Thyroid gland (tissue), 4 donors: ENCODE measurements at regions not wholly inside any gene's neighbourhood (a gene's known extent, or its start where the extent isn't known, plus 50 kb on each side); places are given as distances from the start of the nearest gene placed in this dataset.

ENCODE experiments used
- DNase-seq, 2 donors: peaks; one replicate each; pipeline ENCODE4 v3.0.0-alpha.2; 2019
- H3K27ac ChIP-seq, 3 donors: fragments of 200-600 bp; sonication (generic); 1 replicate in 2 of 3; 2 replicates in 1 of 3; pipeline ENCODE4 v1.5.1; 2016 to 2019; ENCODE audit warnings: mild to moderate bottlenecking in 1 of 3, moderate library complexity in 1 of 3
- H3K27me3 ChIP-seq: fragments of 200-600 bp; sonication (generic); one replicate; pipeline ENCODE4 v1.5.1; 2019
- H3K36me3 ChIP-seq, 2 donors: fragments of 200-600 bp; sonication (generic); one replicate each; pipeline ENCODE4 v1.5.1; 2016 to 2019
- H3K4me1 ChIP-seq, 2 donors: fragments of 200-600 bp; sonication (generic); one replicate each; pipeline ENCODE4 v1.5.1; 2017 to 2019
- H3K4me3 ChIP-seq, 3 donors: fragments of 200-600 bp; sonication (generic); replicated peaks in 1 of 3; 1 replicate in 2 of 3; 2 replicates in 1 of 3; pipeline ENCODE4 v1.5.1; 2016; ENCODE audit warnings: mild to moderate bottlenecking in 1 of 3
- H3K9me3 ChIP-seq: fragments of 200-600 bp; sonication (generic); one replicate; pipeline ENCODE4 v1.5.1; 2017
- CTCF ChIP-seq, 6 experiments: fragments of 200-600 bp in 3 of 6; fragments of 450-650 bp in 3 of 6; sonication (generic) in 3 of 6; IDR thresholded peaks; one replicate each; pipeline ENCODE4 v1.5.1; 2016 to 2019; ENCODE audit warnings: antibody characterized with exemption in 6 of 6, mild to moderate bottlenecking in 2 of 6, inconsistent platforms in 1 of 6, moderate library complexity in 1 of 6
- POLR2A ChIP-seq, 2 donors: fragments of 450-650 bp; IDR thresholded peaks; one replicate each; pipeline ENCODE4 v1.6.1; 2017; ENCODE audit warnings: antibody characterized with exemption in 2 of 2, mild to moderate bottlenecking in 2 of 2, moderate library complexity in 1 of 2
- WGBS, 2 donors: methylation state at CpG; one replicate each; pipeline ENCODE4 v1.1.5; 2017; 5-methylcytosine and 5-hydroxymethylcytosine counted together
- intact Hi-C: fragments of 100-400 bp; cut with DNase I; formaldehyde crosslinking; loops from one replicate; pipeline ENCODE4 v1.15.1; 2023

- DNase-seq = no peak
- Histone ChIP-seq H3K4me1 (peaks cover 0 to 8% of the 10 kb centered on the region in 2 donors), H3K36me3 (no peaks in the 10 kb centered on the region), H3K9me3 (no peaks in the 10 kb centered on the region), H3K27me3 (no peaks in the 10 kb centered on the region), H3K27ac (no peak overlapping the region), H3K4me3 (no peak overlapping the region)
- intact Hi-C loops = no loop called here
- 98 to 100% methylated on average over 2 of the region's 2 CpGs for WGBS, 2 donors
- TF ChIP-seq CTCF (IDR thresholded peaks at IDR 0.05) = no peak
- TF ChIP-seq POLR2A (IDR thresholded peaks at IDR 0.05) = no peak
Measured at GRCh38 chr2:45282646-45283045, 273.4 kb upstream of the SIX2 start.

GRCh38 chr2:45281311-45281710, 272.1 kb upstream of the SIX2 start:
- no peaks in the 10 kb centered on the region for H3K27me3 ChIP-seq
- no peak for DNase-seq
- TF ChIP-seq POLR2A (IDR thresholded peaks at IDR 0.05) (no peak), CTCF (IDR thresholded peaks at IDR 0.05) (no peak)
- H3K36me3 ChIP-seq = no peaks in the 10 kb centered on the region
- no peaks in the 10 kb centered on the region for H3K4me1 ChIP-seq
- intact Hi-C loops = no loop called here
- no peaks in the 10 kb centered on the region for H3K9me3 ChIP-seq
- 84 to 93% methylated on average over 6 to 7 of the region's 7 CpGs for WGBS, 2 donors
- no peak overlapping the region for H3K27ac ChIP-seq
- H3K4me3 ChIP-seq = no peak overlapping the region

GRCh38 chr2:45280794-45281193, 271.5 kb upstream of the SIX2 start:
- no peak for DNase-seq
- no peak overlapping the region for H3K4me3 ChIP-seq
- no peaks in the 10 kb centered on the region for H3K27me3 ChIP-seq
- H3K9me3 ChIP-seq = no peaks in the 10 kb centered on the region
- no peaks in the 10 kb centered on the region for H3K36me3 ChIP-seq
- WGBS, 2 donors = 83% methylated on average over 18 of the region's 18 CpGs
- intact Hi-C loops = no loop called here
- no peak overlapping the region for H3K27ac ChIP-seq
- no peaks in the 10 kb centered on the region for H3K4me1 ChIP-seq
- no peak for TF ChIP-seq POLR2A (IDR thresholded peaks at IDR 0.05)
- TF ChIP-seq CTCF (IDR thresholded peaks at IDR 0.05) = no peak

- WGBS, 2 donors = 89 to 96% methylated on average over 2 of the region's 2 CpGs
Measured at GRCh38 chr2:45279356-45279755, 270.1 kb upstream of the SIX2 start.

More at GRCh38 chr2:45279356-45279755, 270.1 kb upstream of the SIX2 start:
- Histone ChIP-seq H3K4me3 (no peak overlapping the region), H3K36me3 (no peaks in the 10 kb centered on the region), H3K27me3 (no peaks in the 10 kb centered on the region), H3K9me3 (no peaks in the 10 kb centered on the region), H3K27ac (no peak overlapping the region), H3K4me1 (no peaks in the 10 kb centered on the region)
- no peak for TF ChIP-seq POLR2A (IDR thresholded peaks at IDR 0.05)
- no peak for TF ChIP-seq CTCF (IDR thresholded peaks at IDR 0.05)
- intact Hi-C loops = no loop called here
- no peak for DNase-seq
